ENCODE measurements at regions not wholly inside any gene's neighbourhood (a gene's known extent, or its start where the extent isn't known, plus 50 kb on each side); places are given as distances from the start of the nearest gene placed in this dataset.
"Not testable (repeated sequence)": the region's sequence is repeated elsewhere in the genome, so short reads cannot be mapped to it uniquely, and the experiment has no call there.

- DNase-seq (ENCODE audit: low read depth in 2 of 2) = not testable (repeated sequence)
Observed at GRCh38 chr6:54564188-54564587, 255.9 kb downstream of the TINAG start.

- DNase-seq (ENCODE audit: low read depth in 2 of 2) = no peak
Observed at GRCh38 chr6:54574671-54575070, 266.4 kb downstream of the TINAG start.

GRCh38 chr6:54578261-54578660, 268.3 kb upstream of the FAM83B start:
- DNase-seq (ENCODE audit: low read depth in 2 of 2) = no peak

GRCh38 chr6:54579011-54579410, 267.6 kb upstream of the FAM83B start:
- DNase-seq (ENCODE audit: low read depth in 2 of 2) = no peak

- DNase-seq (ENCODE audit: low read depth in 2 of 2) = no peak
Observed at GRCh38 chr6:54586251-54586650, 260.3 kb upstream of the FAM83B start.

- DNase-seq (ENCODE audit: low read depth in 2 of 2) = no peak
Observed at GRCh38 chr6:54587277-54587676, 259.3 kb upstream of the FAM83B start.

- DNase-seq (ENCODE audit: low read depth in 2 of 2) = no peak
Observed at GRCh38 chr6:54588176-54588575, 258.4 kb upstream of the FAM83B start.

GRCh38 chr6:54595844-54596243, 250.7 kb upstream of the FAM83B start:
- DNase-seq (ENCODE audit: low read depth in 2 of 2) = no peak

- DNase-seq (ENCODE audit: low read depth in 2 of 2) = no peak
Observed at GRCh38 chr6:54598787-54599313, 247.7 kb upstream of the FAM83B start.

GRCh38 chr6:54601600-54602300, 244.8 kb upstream of the FAM83B start:
- no peak for DNase-seq (ENCODE audit: low read depth in 2 of 2)

GRCh38 chr6:54602591-54602990, 244.0 kb upstream of the FAM83B start:
- no peak for DNase-seq (ENCODE audit: low read depth in 2 of 2)

- no peak for DNase-seq (ENCODE audit: low read depth in 2 of 2)
Observed at GRCh38 chr6:54609981-54610380, 236.6 kb upstream of the FAM83B start.

- DNase-seq (ENCODE audit: low read depth in 2 of 2) = no peak
Observed at GRCh38 chr6:54613596-54613995, 233.0 kb upstream of the FAM83B start.

GRCh38 chr6:54614499-54615195, 231.9 kb upstream of the FAM83B start:
- DNase-seq (ENCODE audit: low read depth in 2 of 2) = no peak

GRCh38 chr6:54617730-54618129, 228.8 kb upstream of the FAM83B start:
- no peak for DNase-seq (ENCODE audit: low read depth in 2 of 2)

GRCh38 chr6:54618572-54618971, 228.0 kb upstream of the FAM83B start:
- DNase-seq (ENCODE audit: low read depth in 2 of 2) = no peak

GRCh38 chr6:54619102-54619501, 227.5 kb upstream of the FAM83B start:
- no peak for DNase-seq (ENCODE audit: low read depth in 2 of 2)

GRCh38 chr6:54621285-54621684, 225.3 kb upstream of the FAM83B start:
- DNase-seq (ENCODE audit: low read depth in 2 of 2) = no peak

GRCh38 chr6:54624216-54624615, 222.4 kb upstream of the FAM83B start:
- DNase-seq (ENCODE audit: low read depth in 2 of 2) = no peak

- no peak for DNase-seq (ENCODE audit: low read depth in 2 of 2)
Observed at GRCh38 chr6:54624779-54625178, 221.8 kb upstream of the FAM83B start.

GRCh38 chr6:54629131-54629530, 217.4 kb upstream of the FAM83B start:
- DNase-seq (ENCODE audit: low read depth in 2 of 2) = no peak

- DNase-seq (ENCODE audit: low read depth in 2 of 2) = no peak
Observed at GRCh38 chr6:54632984-54633565, 213.5 kb upstream of the FAM83B start.

- no peak for DNase-seq (ENCODE audit: low read depth in 2 of 2)
Observed at GRCh38 chr6:54633601-54634000, 213.0 kb upstream of the FAM83B start.

Measured in stimulated activated CD4-positive, alpha-beta T cell treated with anti-CD3 and anti-CD28 coated beads, Interleukin-4, amount 100 ng/mL, for 48 hours (primary cell).